Nephron progenitor cell (in vitro differentiated cells): ENCODE measurements at regions not wholly inside any gene's neighbourhood (a gene's known extent, or its start where the extent isn't known, plus 50 kb on each side); places are given as distances from the start of the nearest gene placed in this dataset.

Experiments used
- DNase-seq: peaks from one replicate; pipeline ENCODE4 v3.0.0; 2021
- H3K27ac Mint-ChIP-seq: 2 replicates; pipeline ENCODE4 v1.8.0; 2021; ENCODE audit warnings: mild to moderate bottlenecking, moderate library complexity, mixed read lengths
- H3K27me3 Mint-ChIP-seq: 2 replicates; pipeline ENCODE4 v1.8.0; 2021; ENCODE audit warnings: mild to moderate bottlenecking, low read depth, mixed read lengths; ENCODE audit not compliant: poor library complexity
- H3K36me3 Mint-ChIP-seq: 2 replicates; pipeline ENCODE4 v1.8.0; 2021; ENCODE audit warnings: low read depth, mixed read lengths
- H3K4me1 Mint-ChIP-seq: 2 replicates; pipeline ENCODE4 v1.8.0; 2021; ENCODE audit warnings: mixed read lengths
- H3K4me3 Mint-ChIP-seq: 2 replicates; pipeline ENCODE4 v1.8.0; 2021; ENCODE audit warnings: mild to moderate bottlenecking, moderate library complexity, mixed read lengths
- H3K9me3 Mint-ChIP-seq: 2 replicates; pipeline ENCODE4 v1.8.0; 2021; ENCODE audit warnings: mild to moderate bottlenecking, moderate library complexity, mixed read lengths
- CTCF ChIP-seq: fragments of 200-600 bp; sonication (generic); IDR thresholded peaks from 2 replicates; pipeline ENCODE4 v1.5.0; 2021; ENCODE audit warnings: antibody characterized with exemption

- Mint-ChIP-seq H3K27me3 (no peaks in the 10 kb centered on the region), H3K4me1 (peaks cover 19% of the 10 kb centered on the region), H3K9me3 (peaks cover 4% of the 10 kb centered on the region), H3K36me3 (no peaks in the 10 kb centered on the region), H3K27ac (no peak overlapping the region), H3K4me3 (no peak overlapping the region)
- no peak for DNase-seq
- TF ChIP-seq CTCF: no peak
These were observed 285.8 kb upstream of the GADL1 start for GRCh38 chr3:31180274-31180673.

- Mint-ChIP-seq H3K27ac (no peak overlapping the region), H3K9me3 (peaks cover 4% of the 10 kb centered on the region), H3K4me3 (no peak overlapping the region), H3K27me3 (no peaks in the 10 kb centered on the region), H3K4me1 (peaks cover 25% of the 10 kb centered on the region), H3K36me3 (no peaks in the 10 kb centered on the region)
- no peak for TF ChIP-seq CTCF
- DNase-seq: no peak
These were observed 287.2 kb upstream of the GADL1 start for GRCh38 chr3:31181661-31182060.

- Mint-ChIP-seq H3K4me1 (peaks cover 25% of the 10 kb centered on the region), H3K27me3 (no peaks in the 10 kb centered on the region), H3K9me3 (peaks cover 4% of the 10 kb centered on the region), H3K4me3 (no peak overlapping the region), H3K36me3 (no peaks in the 10 kb centered on the region), H3K27ac (no peak overlapping the region)
- no peak for DNase-seq
- no peak for TF ChIP-seq CTCF
These were observed 288.2 kb upstream of the GADL1 start for GRCh38 chr3:31182661-31183060.

GRCh38 chr3:31184261-31185061 is 290.0 kb upstream of the GADL1 start:
- no peak for TF ChIP-seq CTCF
- Mint-ChIP-seq H3K27me3 (no peaks in the 10 kb centered on the region), H3K9me3 (peaks cover 4% of the 10 kb centered on the region), H3K27ac (no peak overlapping the region), H3K36me3 (no peaks in the 10 kb centered on the region), H3K4me1 (peaks cover 27% of the 10 kb centered on the region), H3K4me3 (no peak overlapping the region)
- no peak for DNase-seq

GRCh38 chr3:31185062-31185357 is 290.5 kb upstream of the GADL1 start:
- no peak for TF ChIP-seq CTCF
- H3K27ac Mint-ChIP-seq: no peak overlapping the region
- peaks cover 32% of the 10 kb centered on the region for H3K4me1 Mint-ChIP-seq
- H3K27me3 Mint-ChIP-seq: no peaks in the 10 kb centered on the region
- DNase-seq: no peak
- no peak overlapping the region for H3K4me3 Mint-ChIP-seq
- peaks cover 4% of the 10 kb centered on the region for H3K9me3 Mint-ChIP-seq
- no peaks in the 10 kb centered on the region for H3K36me3 Mint-ChIP-seq

GRCh38 chr3:31186041-31186440 is 291.6 kb upstream of the GADL1 start:
- H3K4me3 Mint-ChIP-seq: no peak overlapping the region
- no peaks in the 10 kb centered on the region for H3K9me3 Mint-ChIP-seq
- no peak overlapping the region for H3K27ac Mint-ChIP-seq
- peaks cover 29% of the 10 kb centered on the region for H3K4me1 Mint-ChIP-seq
- no peak for DNase-seq
- TF ChIP-seq CTCF: no peak
- H3K27me3 Mint-ChIP-seq: no peaks in the 10 kb centered on the region
- no peaks in the 10 kb centered on the region for H3K36me3 Mint-ChIP-seq
